HG02623 (cell line): ENCODE measurements at regions not wholly inside any gene's neighbourhood (a gene's known extent, or its start where the extent isn't known, plus 50 kb on each side); places are given as distances from the start of the nearest gene placed in this dataset.
"Not testable (repeated sequence)": the region's sequence is repeated elsewhere in the genome, so short reads cannot be mapped to it uniquely, and the experiment has no call there.

Experiments used
- ATAC-seq: cut with Tn5 transposase; IDR thresholded peaks from one replicate; pipeline ENCODE4 v1.9.1; 2021; ENCODE audit warnings: moderate library complexity; ENCODE audit not compliant: unreplicated experiment

DNA sequence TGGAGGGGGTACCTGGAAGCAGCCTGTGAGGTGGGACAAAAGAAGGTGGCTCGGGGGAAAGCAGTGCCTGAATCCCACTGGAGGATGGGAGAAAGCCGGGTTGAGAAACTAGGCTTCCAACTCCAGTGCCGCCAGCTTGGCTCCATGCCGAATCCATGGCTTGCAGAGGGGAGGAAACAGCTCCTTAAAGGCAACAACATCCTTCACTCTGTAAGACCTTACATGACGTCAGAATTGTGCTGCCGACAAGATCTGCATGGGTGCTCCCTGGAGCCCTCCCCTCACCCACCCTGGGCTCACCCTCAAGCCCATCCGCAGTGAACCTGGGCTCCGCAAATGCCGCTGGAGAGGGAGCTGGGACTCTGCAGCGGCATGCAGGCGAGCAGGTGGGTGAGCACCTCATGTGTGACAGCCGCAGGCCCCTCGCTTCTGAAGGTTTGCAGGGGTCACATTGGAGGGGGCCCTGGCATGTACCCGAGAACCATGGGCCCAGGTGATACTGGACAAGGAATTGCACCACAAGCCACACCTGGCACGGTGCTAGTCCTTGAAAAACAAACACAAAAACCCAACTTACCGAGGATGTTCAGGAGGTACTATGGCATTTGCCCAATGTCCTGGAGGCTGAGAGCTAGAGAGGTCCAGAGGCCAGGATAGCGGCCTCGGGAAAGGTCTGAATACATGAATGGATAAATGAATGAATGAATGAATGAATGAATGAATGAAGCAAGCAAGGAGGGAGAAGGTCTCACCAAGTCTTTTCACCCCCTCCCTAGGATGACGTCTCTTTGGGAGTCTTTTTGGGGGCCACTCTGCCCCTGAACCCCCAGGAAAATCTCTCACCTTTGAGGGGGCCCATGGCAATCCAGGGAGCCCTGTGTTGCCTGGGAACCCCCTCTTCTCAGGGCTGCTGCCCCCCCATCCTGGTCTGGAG is 238.6 kb upstream of the SHH start:
- ATAC-seq = no peak

DNA sequence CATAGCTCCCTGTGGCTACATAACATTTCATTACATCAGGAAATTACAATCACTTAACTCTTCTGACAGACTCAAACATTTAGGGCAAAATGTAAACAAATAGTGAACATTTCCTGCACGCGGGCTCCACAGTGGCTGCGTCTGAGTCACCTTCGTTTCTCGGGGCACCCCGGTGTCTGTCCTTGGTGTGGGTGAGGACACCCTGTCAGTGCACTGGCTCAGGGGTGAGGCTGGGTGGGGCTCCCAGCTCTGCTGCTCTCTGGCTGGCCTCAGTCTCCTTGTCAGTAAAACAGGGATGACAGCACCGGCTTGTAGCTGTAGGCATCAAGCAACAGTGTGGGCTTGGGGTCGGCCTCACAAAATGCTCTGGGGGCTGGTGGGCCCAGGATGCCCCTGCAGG is 237.1 kb upstream of the SHH start:
- no peak for ATAC-seq

DNA sequence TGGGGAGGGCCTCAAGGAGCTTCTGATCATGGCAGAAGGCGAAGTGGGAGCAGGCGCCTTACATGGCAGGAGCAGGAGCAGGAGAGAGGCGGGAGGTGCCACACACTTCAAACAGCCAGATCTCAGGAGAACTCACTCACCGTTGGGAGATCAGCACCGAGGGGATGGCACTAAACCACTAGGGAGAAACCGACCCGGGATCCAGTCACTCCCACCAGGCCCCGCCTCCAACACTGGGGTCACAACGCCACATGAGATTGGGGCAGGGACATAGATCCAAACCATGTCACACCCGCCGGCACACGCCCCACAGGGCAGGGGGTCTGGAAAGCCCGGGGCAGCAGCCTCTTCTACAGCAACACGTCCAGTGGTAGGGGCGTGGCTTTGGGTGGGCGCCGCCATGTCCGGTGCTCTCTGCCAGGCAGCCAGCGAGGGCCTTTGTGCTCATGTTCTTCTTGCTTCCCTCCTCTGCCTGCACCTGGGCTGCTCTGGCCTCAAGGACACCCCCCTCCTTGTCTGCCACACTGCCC is 233.8 kb upstream of the SHH start:
- ATAC-seq = no peak

DNA sequence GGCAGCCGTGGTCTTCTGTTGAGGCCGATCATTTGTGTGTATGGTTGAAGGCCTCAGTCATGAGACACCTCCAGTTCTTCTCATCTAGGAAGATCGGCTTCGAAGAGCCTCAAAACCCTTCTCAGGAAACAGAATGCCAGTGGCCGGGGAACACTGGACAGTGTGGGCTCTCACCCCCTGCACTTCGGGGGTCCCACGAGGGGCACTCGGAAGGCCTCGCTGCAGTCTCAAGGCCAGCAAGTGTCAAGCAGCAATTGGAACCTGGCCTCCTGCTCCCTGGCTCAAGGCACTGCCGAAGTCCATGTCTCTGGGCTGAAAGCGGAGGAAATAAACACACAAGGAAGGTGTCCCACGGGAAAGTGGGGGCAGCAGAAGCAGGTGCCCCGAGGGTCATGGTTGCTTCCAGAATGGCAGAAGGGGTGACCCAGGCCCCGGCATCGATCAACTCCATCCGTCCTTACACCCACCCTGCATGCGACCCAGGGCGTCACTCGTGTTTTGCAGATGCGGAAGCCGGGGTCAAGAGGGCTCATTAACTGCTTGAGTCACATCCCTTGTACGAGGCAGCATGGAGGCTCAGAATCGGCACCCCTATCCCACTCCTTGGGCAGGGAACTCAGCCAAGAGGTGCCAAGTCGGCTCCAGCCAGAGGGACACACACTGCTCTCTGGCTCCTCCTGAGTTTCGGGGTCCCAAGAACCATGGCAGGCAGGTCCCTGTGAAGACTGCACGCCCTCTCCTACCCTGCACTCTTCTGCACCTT is 231.3 kb upstream of the SHH start:
- ATAC-seq = no peak

DNA sequence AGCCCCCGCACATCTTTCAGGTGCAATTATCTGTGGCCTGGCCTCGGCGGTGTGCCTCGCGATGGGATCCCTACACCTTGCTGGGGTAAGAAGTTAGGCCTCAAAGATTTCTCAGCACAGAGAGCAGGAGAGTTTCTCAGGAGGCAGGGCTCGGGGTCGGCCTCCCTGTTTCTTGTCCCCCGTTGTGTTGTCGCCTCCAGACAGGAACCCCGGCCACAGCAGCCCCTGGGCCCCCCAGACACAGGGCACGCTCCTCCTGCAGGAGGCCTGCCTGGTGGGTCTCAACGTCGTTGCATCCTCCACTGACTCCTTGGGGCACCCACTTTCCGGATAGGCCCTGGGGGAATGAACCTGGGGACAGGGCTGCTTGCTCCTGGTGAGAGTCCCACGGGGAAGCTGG is 229.1 kb upstream of the SHH start:
- ATAC-seq = no peak

DNA sequence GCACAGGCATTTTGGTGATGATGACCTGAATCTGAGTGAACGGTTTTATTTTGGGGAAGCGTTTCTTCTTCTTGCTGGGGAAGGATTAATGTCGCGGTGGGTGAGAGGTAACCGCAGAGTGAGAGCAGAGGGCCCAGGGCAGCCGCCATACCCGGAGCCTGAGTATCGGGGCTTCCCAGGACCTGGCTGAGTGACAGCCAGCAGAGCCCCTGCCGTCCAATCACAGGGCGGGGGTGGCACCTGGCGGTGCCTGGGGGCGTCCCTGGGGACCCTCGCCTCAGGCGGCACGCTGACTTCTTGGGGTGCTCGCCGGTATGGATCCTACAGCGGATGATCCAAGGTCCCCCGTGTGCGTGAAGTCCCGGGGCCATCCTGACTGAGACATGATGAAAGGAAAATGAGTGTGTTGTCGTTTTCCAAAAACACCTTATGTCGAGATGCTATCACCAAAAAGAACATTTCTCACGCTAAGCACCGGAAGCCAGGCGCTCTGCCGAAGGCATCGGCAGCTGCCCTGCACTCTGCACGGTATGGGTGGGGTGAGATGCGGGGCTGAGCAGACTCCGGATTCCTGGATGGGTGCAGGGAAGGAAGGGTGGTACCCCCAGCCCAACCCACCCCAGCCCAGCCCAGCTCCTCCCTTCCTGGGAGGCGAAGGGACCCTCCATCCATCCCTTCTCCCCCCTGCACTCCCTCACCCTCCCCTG is 227.9 kb upstream of the SHH start:
- ATAC-seq = no peak

DNA sequence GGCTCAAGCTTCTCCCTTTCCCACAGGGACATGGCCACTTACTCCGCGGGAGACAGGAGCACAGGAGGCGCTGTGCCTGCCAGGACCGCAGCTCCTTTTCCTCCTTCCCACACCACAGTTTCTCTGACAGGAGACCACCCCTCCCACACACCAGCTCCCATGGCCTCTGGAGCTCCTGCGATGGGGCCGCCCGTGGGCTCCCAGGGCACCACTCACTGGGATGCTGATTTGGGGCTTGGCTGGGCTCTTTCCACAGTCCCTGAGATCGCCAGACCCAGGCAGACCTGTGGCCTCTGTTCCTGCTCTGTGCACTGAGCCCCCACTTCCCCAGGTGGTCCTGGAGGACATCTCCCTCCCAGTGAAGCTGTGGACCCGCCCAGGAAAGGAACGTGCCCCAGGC is 226.9 kb upstream of the SHH start:
- ATAC-seq = no peak

DNA sequence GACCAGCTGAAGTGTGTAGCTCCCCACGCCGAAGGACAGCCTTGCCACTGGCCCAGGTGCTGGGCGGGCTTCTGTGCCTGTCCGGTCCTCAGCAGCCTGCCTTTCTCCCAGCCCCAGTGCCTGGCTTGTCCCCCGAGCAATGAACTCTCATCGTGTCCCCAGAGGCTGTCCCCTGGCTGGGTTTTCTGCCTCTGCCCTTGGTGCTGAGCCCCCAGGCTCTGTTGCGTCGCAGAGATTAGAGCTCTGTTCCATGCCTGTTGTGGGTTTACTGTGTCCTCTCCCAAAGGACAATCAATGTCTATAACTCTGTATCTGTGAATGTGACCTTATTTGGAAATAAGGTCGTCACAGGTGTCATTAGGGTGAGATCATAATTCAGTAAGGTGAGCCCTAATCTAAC is 226.1 kb upstream of the SHH start:
- no peak for ATAC-seq

DNA sequence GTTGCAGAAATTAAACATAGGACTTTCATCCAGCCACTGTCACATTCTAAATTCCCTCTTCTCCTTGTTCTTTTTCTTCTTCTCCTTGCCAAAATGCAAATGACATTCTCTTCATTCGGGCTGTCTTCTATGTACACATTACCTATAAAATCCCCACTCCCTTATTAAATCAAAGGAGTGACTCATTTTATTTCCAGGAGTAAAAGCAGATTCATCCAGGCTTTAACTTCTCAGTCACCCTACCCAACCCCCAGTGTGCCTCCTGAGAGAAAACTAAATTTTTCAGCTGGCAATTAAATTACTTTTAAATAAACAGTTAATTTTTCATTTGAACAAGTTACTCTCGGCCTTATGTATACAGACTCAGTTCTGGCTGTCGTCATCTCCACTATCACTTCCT is 223.9 kb upstream of the SHH start:
- no peak for ATAC-seq

DNA sequence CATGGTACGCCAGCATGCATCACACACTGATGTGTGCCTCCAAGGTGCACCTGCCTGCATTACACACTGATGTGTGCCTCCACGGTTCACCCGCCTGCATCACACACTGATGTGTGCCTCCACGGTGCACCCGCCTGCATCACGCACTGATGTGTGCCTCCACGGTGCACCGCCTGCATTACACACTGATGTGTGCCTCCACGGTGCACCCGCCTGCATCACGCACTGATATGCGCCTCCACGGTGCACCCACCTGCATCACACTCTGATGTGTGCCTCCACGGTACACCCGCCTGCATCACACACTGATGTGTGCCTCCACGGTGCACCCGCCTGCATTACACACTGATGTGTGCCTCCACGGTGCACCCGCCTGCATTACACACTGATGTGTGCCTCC is 223.1 kb upstream of the SHH start:
- ATAC-seq = not testable (repeated sequence)

DNA sequence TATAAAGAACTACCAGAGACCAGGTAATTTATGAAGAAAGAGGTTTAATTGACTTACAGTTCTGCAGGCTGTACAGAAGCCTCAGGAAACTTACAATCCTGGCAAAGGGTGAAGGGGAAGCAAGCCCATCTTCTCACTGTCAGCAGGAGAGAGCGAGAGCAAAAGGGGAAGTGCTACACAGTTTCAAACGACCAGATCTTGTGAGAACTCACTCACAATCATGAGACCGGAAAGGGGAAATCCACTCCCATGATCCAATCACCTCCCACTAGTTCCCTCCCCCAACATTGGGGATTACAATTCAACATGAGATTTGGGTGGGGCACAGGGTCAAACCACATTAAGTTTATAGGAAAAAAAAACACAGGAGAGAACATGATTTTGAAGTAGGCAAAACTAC is 222.1 kb upstream of the SHH start:
- ATAC-seq = peak; percentile 63

DNA sequence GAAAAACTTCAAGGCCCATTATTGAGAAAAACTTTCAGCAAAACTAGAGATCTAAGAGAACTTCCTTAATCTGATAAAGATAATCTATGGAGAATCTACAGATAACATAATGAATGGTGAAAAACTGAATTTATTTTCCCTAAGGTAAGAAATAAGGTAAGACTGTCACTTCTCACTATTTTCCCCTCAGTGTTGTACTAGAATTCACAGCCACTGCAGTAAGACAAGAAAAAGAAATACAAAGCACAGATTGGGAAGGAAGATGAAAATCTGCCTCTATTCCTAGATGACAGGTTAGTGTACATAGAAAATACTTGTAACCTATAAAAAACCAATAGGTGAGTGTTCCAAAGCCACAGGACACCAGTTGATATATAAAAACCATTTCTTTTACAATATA is 220.7 kb upstream of the SHH start:
- ATAC-seq = no peak

DNA sequence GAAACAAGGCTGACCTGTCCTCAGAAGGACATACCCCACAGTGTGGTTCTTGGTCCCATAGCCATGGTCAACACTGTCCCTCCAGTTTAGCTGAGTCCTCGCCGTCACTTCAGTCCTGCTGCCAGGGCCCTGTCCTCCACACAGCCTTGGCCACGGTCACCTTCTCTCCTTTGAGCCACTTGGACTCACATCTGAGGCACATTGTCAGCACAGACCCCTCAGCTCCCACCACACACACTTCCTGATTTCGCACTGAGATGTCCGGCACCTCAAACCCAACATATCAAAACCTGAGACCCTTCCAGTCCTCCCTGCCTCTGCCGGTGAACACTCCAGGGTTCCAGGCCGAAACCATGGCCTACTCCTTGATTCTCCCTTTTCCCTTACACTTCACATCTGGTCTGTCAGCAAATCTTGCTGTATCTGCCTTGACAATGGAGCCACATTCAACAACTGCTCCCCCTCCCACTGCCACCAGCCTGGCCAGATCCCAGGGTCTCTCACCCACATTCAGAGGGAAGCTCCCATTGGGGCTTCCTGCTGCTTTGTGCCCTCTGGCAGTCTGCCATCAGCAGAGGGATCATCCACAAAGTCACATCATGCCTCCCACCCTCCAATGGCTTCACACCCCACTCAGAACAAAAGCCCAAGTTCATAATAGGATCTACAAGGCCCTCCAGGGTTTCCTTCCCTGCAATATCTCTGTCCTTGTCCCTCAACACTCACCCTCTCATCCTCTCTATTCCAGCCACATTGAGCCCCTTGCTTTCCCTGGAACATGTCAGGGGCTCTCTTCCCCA is 219.6 kb upstream of the SHH start:
- ATAC-seq = no peak

DNA sequence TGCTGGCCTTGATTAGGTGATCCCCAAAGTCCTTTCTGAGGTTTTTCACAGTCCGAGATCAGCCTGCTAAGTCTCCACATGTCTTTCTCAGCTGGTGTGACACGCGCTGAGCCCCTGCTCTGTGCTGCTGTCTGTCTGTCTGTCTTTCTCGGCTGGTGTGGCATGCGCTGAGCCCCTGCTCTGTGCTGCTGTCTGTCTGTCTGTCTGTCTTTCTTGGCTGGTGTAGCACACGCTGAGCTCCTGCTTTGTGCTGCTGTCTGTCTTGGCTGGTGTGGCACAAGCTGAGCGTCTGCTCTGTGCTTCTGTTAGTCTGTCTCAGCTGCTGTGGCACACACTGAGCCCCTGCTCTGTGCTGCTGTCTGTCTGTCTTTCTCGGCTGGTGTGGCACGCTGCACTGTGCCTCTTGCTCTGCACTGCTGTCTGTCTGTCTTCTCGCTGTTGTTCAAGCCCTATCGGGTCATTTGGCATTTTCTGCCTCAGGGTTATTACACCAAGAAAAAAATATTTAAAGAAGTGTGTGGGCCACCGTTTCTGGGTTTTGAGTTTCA is 217.3 kb upstream of the SHH start:
- no peak for ATAC-seq

DNA sequence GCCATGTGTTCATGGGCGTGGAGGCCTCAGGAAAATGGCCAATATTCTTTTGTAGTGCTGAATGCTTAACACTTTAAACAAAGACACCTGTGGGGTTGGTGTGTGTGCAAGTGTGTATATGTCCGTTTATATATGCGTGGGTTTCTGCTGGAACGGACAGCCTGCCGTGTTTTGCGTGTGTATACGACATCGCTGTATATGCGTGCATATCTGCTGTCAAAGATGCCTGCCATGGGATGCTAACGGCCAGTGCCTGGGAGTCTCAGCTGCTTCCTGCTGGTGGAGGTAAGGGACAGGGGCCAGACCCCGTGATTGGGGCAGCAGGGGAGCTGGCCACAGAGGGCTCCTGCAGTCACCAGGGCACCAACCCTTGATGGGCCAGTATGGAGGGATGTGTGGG is 216.3 kb upstream of the SHH start:
- no peak for ATAC-seq

DNA sequence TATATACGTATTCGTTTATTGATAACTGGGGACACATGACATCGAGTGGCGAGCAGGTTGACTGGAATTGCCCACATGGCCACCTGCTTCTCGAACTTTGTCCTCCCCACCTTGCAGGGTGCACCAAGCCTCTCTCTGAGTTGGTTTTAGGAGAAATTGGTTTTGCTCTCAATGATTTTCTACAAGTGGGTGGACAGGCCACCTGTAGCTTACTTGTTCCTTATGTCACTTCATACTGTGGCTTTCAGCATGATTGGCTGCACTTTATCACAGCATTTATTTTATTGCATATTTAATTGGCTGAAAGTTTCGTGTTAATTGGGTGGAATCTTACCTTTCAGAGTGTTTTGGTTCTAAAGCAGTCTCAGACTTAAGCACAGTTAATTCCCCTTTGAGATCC is 215.6 kb upstream of the SHH start:
- ATAC-seq = no peak

DNA sequence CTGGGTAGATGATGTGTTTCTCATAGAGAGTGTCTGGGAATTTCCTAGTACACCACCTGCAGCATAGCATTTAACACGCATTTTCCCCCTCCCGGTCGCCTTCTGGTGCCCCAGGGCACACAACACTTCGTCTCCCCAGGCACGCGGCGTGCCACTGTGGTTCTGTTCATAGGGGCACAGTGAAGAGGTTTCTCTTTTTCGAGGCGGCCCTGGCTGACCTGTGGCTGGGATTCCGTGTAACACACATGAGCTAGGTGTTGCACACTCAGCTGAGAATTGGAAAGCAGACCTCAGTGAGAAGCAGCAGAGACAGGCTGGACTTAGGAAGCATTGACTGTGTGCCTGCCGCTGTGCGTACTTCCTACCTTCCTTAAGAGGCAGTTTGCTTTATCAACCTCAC is 214.3 kb upstream of the SHH start:
- no peak for ATAC-seq

DNA sequence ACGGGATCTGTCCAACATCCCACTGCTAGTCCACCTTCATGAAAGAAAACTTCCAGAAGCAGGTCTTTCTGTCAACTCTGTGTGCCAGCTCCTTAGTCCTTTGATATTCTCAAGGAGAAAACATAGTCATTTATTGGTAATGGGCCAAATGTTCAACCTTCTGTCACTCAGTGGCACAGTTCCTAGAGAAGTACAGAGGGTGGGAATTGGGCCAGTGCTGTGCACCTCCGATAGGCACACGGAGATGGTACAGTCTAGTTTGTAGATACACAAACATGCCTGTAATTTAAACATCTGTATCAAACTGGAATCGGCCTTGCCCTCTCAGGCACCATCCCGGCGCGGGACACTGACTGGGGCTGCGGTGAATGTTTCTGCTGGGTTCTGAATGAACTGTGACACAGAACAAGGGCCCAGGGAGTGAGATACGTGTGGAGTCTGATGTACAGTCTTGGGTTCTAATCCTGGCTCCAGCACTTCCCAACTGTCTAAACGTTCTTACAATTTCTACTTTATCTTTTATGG is 213.9 kb upstream of the SHH start:
- no peak for ATAC-seq

DNA sequence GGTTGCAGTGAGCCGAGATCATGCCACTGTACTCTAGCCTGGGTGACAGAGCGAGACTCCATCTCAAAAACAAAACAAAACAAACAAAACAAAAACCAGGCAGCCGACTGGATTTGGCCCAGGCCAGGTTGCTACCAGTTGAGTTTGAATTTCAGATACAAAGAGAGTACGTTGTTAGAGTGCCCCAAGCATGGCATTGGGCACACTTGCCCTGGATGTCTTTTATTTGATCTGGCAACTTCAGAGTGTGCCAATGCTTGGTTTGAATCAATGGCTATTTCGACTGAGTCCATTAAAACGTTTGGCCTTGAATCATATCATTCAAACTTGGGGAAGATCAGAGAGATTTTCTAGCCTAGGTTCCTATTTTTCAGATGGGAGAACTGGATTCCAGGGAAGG is 213.4 kb upstream of the SHH start:
- ATAC-seq = no peak

DNA sequence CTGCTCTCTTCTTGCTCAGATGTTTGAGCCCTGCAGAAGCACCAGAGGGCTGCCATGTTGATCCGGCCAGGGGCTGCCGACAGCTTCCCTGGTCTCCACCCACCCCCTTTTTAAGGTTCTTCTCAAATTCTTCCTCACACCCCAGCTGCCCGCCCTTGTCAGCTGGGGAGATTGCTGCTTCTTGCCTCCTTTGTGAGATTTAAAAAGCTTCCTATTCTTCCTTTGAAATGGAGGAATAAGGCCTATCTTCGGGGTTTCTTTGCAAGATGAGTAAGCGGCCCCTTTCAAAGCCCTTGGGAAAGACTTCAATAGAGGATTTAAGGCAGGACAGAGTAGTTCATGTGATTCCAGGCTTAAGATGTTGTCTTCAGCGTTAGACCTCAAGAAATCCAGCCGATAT is 211.9 kb upstream of the SHH start:
- no peak for ATAC-seq
